ENCODE measurements at regions not wholly inside any gene's neighbourhood (a gene's known extent, or its start where the extent isn't known, plus 50 kb on each side); places are given as distances from the start of the nearest gene placed in this dataset.

DNA sequence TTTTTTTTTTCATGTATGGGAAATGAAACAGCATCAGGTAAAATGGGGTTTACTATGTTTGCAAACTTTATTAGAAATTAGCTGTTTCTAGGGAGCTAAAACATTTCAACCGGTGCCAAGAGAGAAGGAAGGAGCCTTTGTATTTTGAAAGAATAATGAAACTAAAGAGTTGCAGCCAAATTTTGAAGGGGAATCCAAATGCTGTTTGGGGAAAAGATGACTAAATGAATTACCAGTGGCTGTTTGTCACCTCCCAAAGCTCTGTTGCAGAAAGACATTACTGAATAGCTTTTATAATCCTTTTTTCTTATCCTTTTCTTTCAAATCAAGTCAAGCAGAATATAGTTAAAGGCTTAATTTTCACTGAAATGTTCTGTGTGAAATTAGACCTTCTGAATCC is 591.3 kb upstream of the ADGRL2 start:
- in situ Hi-C loops (cut with MboI; ENCODE audit: low sequenced_read_pairs, unreplicated experiment): no loop called here
- DNase-seq (ENCODE audit: low spot score): no peak
- TF ChIP-seq, protein P1, sequence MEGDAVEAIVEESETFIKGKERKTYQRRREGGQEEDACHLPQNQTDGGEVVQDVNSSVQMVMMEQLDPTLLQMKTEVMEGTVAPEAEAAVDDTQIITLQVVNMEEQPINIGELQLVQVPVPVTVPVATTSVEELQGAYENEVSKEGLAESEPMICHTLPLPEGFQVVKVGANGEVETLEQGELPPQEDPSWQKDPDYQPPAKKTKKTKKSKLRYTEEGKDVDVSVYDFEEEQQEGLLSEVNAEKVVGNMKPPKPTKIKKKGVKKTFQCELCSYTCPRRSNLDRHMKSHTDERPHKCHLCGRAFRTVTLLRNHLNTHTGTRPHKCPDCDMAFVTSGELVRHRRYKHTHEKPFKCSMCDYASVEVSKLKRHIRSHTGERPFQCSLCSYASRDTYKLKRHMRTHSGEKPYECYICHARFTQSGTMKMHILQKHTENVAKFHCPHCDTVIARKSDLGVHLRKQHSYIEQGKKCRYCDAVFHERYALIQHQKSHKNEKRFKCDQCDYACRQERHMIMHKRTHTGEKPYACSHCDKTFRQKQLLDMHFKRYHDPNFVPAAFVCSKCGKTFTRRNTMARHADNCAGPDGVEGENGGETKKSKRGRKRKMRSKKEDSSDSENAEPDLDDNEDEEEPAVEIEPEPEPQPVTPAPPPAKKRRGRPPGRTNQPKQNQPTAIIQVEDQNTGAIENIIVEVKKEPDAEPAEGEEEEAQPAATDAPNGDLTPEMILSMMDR (IDR thresholded peaks at IDR 0.05; ENCODE audit: borderline replicate concordance, control extremely low read depth, extremely low read depth, insufficient read depth, missing control alignments): no peak

DNA sequence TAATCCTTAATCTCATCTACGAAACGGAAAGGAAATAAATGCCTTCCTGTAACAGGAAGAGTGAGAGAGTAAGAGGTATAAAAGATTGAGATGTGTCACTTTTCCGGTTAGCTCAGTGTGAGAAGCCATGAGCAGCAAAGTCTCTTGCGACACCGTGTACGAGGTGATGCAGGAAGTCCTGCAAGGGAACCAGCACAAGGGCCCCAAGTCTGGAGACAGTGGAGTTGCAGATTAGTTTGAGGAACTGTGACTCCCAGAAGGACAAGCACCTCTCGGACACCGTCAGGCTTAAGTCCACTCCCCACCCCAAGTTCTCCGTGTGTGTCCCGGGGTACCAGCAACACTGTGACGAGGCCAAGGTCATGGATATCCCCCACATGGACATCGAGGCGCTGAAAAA is 592.3 kb upstream of the ADGRL2 start:
- in situ Hi-C loops (cut with MboI; ENCODE audit: low sequenced_read_pairs, unreplicated experiment): no loop called here
- DNase-seq (ENCODE audit: low spot score): no peak
- TF ChIP-seq, protein P1 (IDR thresholded peaks at IDR 0.05; ENCODE audit: borderline replicate concordance, control extremely low read depth, extremely low read depth, insufficient read depth, missing control alignments): no peak

DNA sequence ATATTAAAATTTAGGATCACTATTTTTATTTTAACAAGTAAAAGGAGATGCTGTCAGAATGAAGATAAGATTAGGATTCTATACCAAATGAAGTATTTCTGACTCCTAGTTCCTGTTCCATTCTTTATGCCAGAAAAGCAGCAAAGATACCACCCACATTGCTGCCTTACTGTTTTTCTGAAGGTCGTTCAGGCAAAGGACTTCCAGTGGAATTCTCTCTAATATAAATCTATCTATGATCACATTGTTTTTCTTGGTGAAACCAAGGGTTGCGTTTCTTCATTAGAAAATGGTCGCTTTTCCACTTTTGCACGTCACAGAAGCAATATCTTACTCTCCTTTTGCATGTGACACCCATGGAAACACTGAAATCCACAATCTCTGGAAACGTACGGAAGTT is 594.8 kb upstream of the ADGRL2 start:
- in situ Hi-C loops (cut with MboI; ENCODE audit: low sequenced_read_pairs, unreplicated experiment): no loop called here
- no peak for DNase-seq (ENCODE audit: low spot score)
- TF ChIP-seq, protein P1 (IDR thresholded peaks at IDR 0.05; ENCODE audit: borderline replicate concordance, control extremely low read depth, extremely low read depth, insufficient read depth, missing control alignments): no peak

DNA sequence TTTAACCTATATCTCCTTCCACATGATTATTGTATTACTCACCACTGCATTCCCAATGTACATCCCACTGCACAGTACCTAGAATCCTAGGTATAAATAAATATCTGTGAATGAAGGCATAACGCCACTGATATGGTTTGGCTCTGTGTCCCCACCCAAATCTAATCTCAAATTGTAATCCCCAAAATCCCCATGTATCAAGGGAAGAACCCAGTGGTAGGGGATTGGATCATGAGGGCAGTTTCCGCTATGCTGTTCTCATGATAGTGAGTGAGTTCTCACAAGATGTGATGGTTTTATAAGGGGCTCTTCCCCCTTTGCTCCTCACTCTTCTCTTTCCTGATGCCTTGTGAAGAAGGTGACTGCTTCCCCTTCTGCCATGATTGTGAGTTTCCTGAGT is 599.0 kb upstream of the ADGRL2 start:
- in situ Hi-C loops (cut with MboI; ENCODE audit: low sequenced_read_pairs, unreplicated experiment): no loop called here
- TF ChIP-seq, protein P1 (IDR thresholded peaks at IDR 0.05; ENCODE audit: borderline replicate concordance, control extremely low read depth, extremely low read depth, insufficient read depth, missing control alignments): no peak
- no peak for DNase-seq (ENCODE audit: low spot score)

DNA sequence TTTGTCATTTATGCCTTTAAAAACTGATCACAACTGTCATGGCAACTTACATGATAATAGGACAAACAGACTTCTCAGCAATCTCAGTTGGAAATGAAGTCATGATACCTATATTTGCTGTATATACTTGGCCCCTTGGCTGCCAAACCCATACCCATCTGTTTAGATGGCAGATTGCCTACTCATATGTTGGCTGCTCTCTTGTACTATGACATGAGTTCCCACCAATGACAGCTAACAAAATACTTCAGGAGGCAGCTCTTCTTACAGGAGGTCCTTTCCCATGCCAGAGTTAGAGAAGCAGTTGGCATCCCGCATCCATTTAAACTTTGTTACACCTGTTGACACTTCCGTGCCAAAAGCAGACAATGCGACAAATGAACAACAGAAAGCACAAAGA is 603.1 kb upstream of the ADGRL2 start:
- DNase-seq (ENCODE audit: low spot score): no peak
- in situ Hi-C loops (cut with MboI; ENCODE audit: low sequenced_read_pairs, unreplicated experiment): no loop called here

DNA sequence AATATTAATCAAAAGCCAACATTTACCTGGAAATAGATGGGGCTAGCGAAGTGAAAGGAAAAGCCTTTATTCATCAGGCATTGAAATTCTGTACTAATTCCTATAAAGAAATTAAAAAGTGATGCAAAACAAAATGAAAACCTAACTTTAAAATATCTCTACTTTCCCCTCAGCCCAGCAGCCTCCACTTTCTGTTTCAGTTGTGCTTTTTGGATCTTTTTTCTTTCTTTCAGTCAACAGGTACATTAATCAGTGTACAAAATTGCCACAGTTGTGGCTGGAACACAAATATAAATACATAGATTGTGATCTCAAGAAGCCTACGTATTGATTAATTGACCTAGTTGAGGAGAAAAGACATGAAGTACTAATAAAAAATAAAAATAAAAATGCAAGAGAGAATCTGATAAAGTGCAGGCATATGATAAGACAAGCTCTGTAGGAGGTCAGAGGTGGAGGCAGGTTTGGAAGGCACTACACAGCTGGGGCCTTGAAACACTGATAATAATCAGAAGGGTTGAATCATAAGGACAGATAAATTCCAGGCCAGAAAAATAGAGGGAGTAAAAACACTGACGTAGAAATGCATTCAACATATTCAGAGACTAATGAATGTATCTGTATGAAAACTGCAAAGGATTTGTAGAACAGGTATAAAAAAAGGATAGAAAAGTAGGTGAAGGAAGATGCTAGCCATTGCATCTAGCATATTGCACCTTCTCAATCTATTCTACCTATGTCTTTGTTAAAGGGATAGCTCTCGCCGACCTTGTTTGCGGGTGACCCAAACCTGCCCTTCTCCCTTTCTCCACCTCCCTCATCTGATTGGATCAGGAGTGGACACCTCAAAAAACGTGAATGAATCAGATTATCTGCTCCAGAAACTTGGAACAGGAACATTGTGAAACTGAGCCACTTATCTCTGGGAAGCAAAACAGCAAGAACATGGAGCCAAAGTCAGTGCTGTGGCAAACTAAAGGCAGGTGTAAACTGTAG is 607.8 kb upstream of the ADGRL2 start:
- DNase-seq (ENCODE audit: low spot score): no peak
- in situ Hi-C loops (cut with MboI; ENCODE audit: low sequenced_read_pairs, unreplicated experiment): no loop called here
- TF ChIP-seq, protein P1 (IDR thresholded peaks at IDR 0.05; ENCODE audit: borderline replicate concordance, control extremely low read depth, extremely low read depth, insufficient read depth, missing control alignments): no peak

More for the DNA sequence above, 603.1 kb upstream of the ADGRL2 start:
- TF ChIP-seq, protein P1 (IDR thresholded peaks at IDR 0.05; ENCODE audit: borderline replicate concordance, control extremely low read depth, extremely low read depth, insufficient read depth, missing control alignments): no peak
